ENCODE measurements at regions not wholly inside any gene's neighbourhood (a gene's known extent, or its start where the extent isn't known, plus 50 kb on each side); places are given as distances from the start of the nearest gene placed in this dataset.
A peak's percentile ranks its signal among the peaks of the same experiment; 100 is the strongest.

- WGBS, 3 donors = 75 to 79% (median 79%) methylated on average over 7 of the region's 7 CpGs
- H3K4me1 ChIP-seq (ENCODE audit: control insufficient read depth in 3 of 3, insufficient read depth in 2 of 3, low read depth in 1 of 3, low read length in 2 of 3) = no peaks in the 10 kb centered on the region
- H3K4me3 ChIP-seq (ENCODE audit: low read depth in 1 of 3, low read length in 3 of 3) = no peak overlapping the region
- H3K36me3 ChIP-seq (ENCODE audit: control insufficient read depth in 3 of 3, insufficient read depth in 2 of 3, low read depth in 1 of 3, low read length in 3 of 3) = no peaks in the 10 kb centered on the region
- H3K9me3 ChIP-seq (ENCODE audit: control insufficient read depth in 2 of 2, insufficient read depth in 1 of 2, low read depth in 1 of 2, low read length in 1 of 2) = no peaks in the 10 kb centered on the region
- H3K27me3 ChIP-seq (ENCODE audit: control insufficient read depth in 3 of 3, insufficient read depth in 3 of 3, low read length in 3 of 3) = no peaks in the 10 kb centered on the region
- H3K27ac ChIP-seq (ENCODE audit: low read depth in 1 of 3, low read length in 2 of 3) = no peak overlapping the region
- FAIRE-seq = no peak
- DNase-seq = no peak
Observed at GRCh38 chr18:44321868-44322590, 358.7 kb upstream of the SETBP1 start.

- Histone ChIP-seq H3K9me3 (ENCODE audit: control insufficient read depth in 2 of 2, insufficient read depth in 1 of 2, low read depth in 1 of 2, low read length in 1 of 2) (no peaks in the 10 kb centered on the region), H3K4me1 (ENCODE audit: control insufficient read depth in 3 of 3, insufficient read depth in 2 of 3, low read depth in 1 of 3, low read length in 2 of 3) (no peaks in the 10 kb centered on the region), H3K27ac (ENCODE audit: low read depth in 1 of 3, low read length in 2 of 3) (no peak overlapping the region), H3K36me3 (ENCODE audit: control insufficient read depth in 3 of 3, insufficient read depth in 2 of 3, low read depth in 1 of 3, low read length in 3 of 3) (no peaks in the 10 kb centered on the region), H3K4me3 (ENCODE audit: low read depth in 1 of 3, low read length in 3 of 3) (no peak overlapping the region), H3K27me3 (ENCODE audit: control insufficient read depth in 3 of 3, insufficient read depth in 3 of 3, low read length in 3 of 3) (no peaks in the 10 kb centered on the region)
- FAIRE-seq (no peak), DNase-seq (no peak)
Observed at GRCh38 chr18:44323125-44323524, 357.6 kb upstream of the SETBP1 start.

GRCh38 chr18:44324361-44324760, 356.3 kb upstream of the SETBP1 start:
- FAIRE-seq (no peak), DNase-seq (no peak)
- 36 to 54% (median 40%) methylated on average over 2 of the region's 2 CpGs for WGBS, 3 donors
- Histone ChIP-seq H3K4me3 (ENCODE audit: low read depth in 1 of 3, low read length in 3 of 3) (no peak overlapping the region), H3K27me3 (ENCODE audit: control insufficient read depth in 3 of 3, insufficient read depth in 3 of 3, low read length in 3 of 3) (no peaks in the 10 kb centered on the region), H3K27ac (ENCODE audit: low read depth in 1 of 3, low read length in 2 of 3) (no peak overlapping the region), H3K36me3 (ENCODE audit: control insufficient read depth in 3 of 3, insufficient read depth in 2 of 3, low read depth in 1 of 3, low read length in 3 of 3) (no peaks in the 10 kb centered on the region), H3K4me1 (ENCODE audit: control insufficient read depth in 3 of 3, insufficient read depth in 2 of 3, low read depth in 1 of 3, low read length in 2 of 3) (no peaks in the 10 kb centered on the region), H3K9me3 (ENCODE audit: control insufficient read depth in 2 of 2, insufficient read depth in 1 of 2, low read depth in 1 of 2, low read length in 1 of 2) (no peaks in the 10 kb centered on the region)

GRCh38 chr18:44325903-44326635, 354.6 kb upstream of the SETBP1 start:
- 34 to 45% (median 44%) methylated on average over 4 of the region's 4 CpGs for WGBS, 3 donors
- no peaks in the 10 kb centered on the region for H3K4me1 ChIP-seq (ENCODE audit: control insufficient read depth in 3 of 3, insufficient read depth in 2 of 3, low read depth in 1 of 3, low read length in 2 of 3)
- no peaks in the 10 kb centered on the region for H3K27me3 ChIP-seq (ENCODE audit: control insufficient read depth in 3 of 3, insufficient read depth in 3 of 3, low read length in 3 of 3)
- DNase-seq (peak; percentile 73 to 74), FAIRE-seq (no peak)
- H3K27ac ChIP-seq (ENCODE audit: low read depth in 1 of 3, low read length in 2 of 3) = no peak overlapping the region
- H3K4me3 ChIP-seq (ENCODE audit: low read depth in 1 of 3, low read length in 3 of 3) = no peak overlapping the region
- H3K9me3 ChIP-seq (ENCODE audit: control insufficient read depth in 2 of 2, insufficient read depth in 1 of 2, low read depth in 1 of 2, low read length in 1 of 2) = no peaks in the 10 kb centered on the region
- H3K36me3 ChIP-seq (ENCODE audit: control insufficient read depth in 3 of 3, insufficient read depth in 2 of 3, low read depth in 1 of 3, low read length in 3 of 3) = no peaks in the 10 kb centered on the region

- Histone ChIP-seq H3K9me3 (ENCODE audit: control insufficient read depth in 2 of 2, insufficient read depth in 1 of 2, low read depth in 1 of 2, low read length in 1 of 2) (no peaks in the 10 kb centered on the region), H3K36me3 (ENCODE audit: control insufficient read depth in 3 of 3, insufficient read depth in 2 of 3, low read depth in 1 of 3, low read length in 3 of 3) (no peaks in the 10 kb centered on the region), H3K27ac (ENCODE audit: low read depth in 1 of 3, low read length in 2 of 3) (no peak overlapping the region), H3K4me3 (ENCODE audit: low read depth in 1 of 3, low read length in 3 of 3) (no peak overlapping the region), H3K27me3 (ENCODE audit: control insufficient read depth in 3 of 3, insufficient read depth in 3 of 3, low read length in 3 of 3) (no peaks in the 10 kb centered on the region), H3K4me1 (ENCODE audit: control insufficient read depth in 3 of 3, insufficient read depth in 2 of 3, low read depth in 1 of 3, low read length in 2 of 3) (no peaks in the 10 kb centered on the region)
- 71 to 79% (median 77%) methylated on average over 6 of the region's 6 CpGs for WGBS, 3 donors
- FAIRE-seq (no peak), DNase-seq (no peak)
Observed at GRCh38 chr18:44331656-44332570, 348.8 kb upstream of the SETBP1 start.

GRCh38 chr18:44341759-44342158, 338.9 kb upstream of the SETBP1 start:
- DNase-seq (no peak), FAIRE-seq (no peak)
- WGBS, 3 donors = 85 to 100% (median 85%) methylated on average over 1 of the region's 1 CpG
- no peaks in the 10 kb centered on the region for H3K9me3 ChIP-seq (ENCODE audit: control insufficient read depth in 2 of 2, insufficient read depth in 1 of 2, low read depth in 1 of 2, low read length in 1 of 2)
- no peaks in the 10 kb centered on the region for H3K4me1 ChIP-seq (ENCODE audit: control insufficient read depth in 3 of 3, insufficient read depth in 2 of 3, low read depth in 1 of 3, low read length in 2 of 3)
- H3K36me3 ChIP-seq (ENCODE audit: control insufficient read depth in 3 of 3, insufficient read depth in 2 of 3, low read depth in 1 of 3, low read length in 3 of 3) = no peaks in the 10 kb centered on the region
- no peak overlapping the region for H3K4me3 ChIP-seq (ENCODE audit: low read depth in 1 of 3, low read length in 3 of 3)
- no peak overlapping the region for H3K27ac ChIP-seq (ENCODE audit: low read depth in 1 of 3, low read length in 2 of 3)
- no peaks in the 10 kb centered on the region for H3K27me3 ChIP-seq (ENCODE audit: control insufficient read depth in 3 of 3, insufficient read depth in 3 of 3, low read length in 3 of 3)

- WGBS, 3 donors = 65 to 77% (median 67%) methylated on average over 2 of the region's 2 CpGs
- H3K27ac ChIP-seq (ENCODE audit: low read depth in 1 of 3, low read length in 2 of 3) = no peak overlapping the region
- no peak for FAIRE-seq
- no peaks in the 10 kb centered on the region for H3K9me3 ChIP-seq (ENCODE audit: control insufficient read depth in 2 of 2, insufficient read depth in 1 of 2, low read depth in 1 of 2, low read length in 1 of 2)
- no peaks in the 10 kb centered on the region for H3K36me3 ChIP-seq (ENCODE audit: control insufficient read depth in 3 of 3, insufficient read depth in 2 of 3, low read depth in 1 of 3, low read length in 3 of 3)
- H3K27me3 ChIP-seq (ENCODE audit: control insufficient read depth in 3 of 3, insufficient read depth in 3 of 3, low read length in 3 of 3) = no peaks in the 10 kb centered on the region
- H3K4me3 ChIP-seq (ENCODE audit: low read depth in 1 of 3, low read length in 3 of 3) = no peak overlapping the region
- no peaks in the 10 kb centered on the region for H3K4me1 ChIP-seq (ENCODE audit: control insufficient read depth in 3 of 3, insufficient read depth in 2 of 3, low read depth in 1 of 3, low read length in 2 of 3)
- no peak for DNase-seq
Observed at GRCh38 chr18:44342162-44342561, 338.5 kb upstream of the SETBP1 start.

- FAIRE-seq (no peak), DNase-seq (no peak)
- H3K36me3 ChIP-seq (ENCODE audit: control insufficient read depth in 3 of 3, insufficient read depth in 2 of 3, low read depth in 1 of 3, low read length in 3 of 3) = no peaks in the 10 kb centered on the region
- no peaks in the 10 kb centered on the region for H3K4me1 ChIP-seq (ENCODE audit: control insufficient read depth in 3 of 3, insufficient read depth in 2 of 3, low read depth in 1 of 3, low read length in 2 of 3)
- no peaks in the 10 kb centered on the region for H3K9me3 ChIP-seq (ENCODE audit: control insufficient read depth in 2 of 2, insufficient read depth in 1 of 2, low read depth in 1 of 2, low read length in 1 of 2)
- H3K4me3 ChIP-seq (ENCODE audit: low read depth in 1 of 3, low read length in 3 of 3) = no peak overlapping the region
- 70 to 77% (median 77%) methylated on average over 2 of the region's 2 CpGs for WGBS, 3 donors
- no peaks in the 10 kb centered on the region for H3K27me3 ChIP-seq (ENCODE audit: control insufficient read depth in 3 of 3, insufficient read depth in 3 of 3, low read length in 3 of 3)
- no peak overlapping the region for H3K27ac ChIP-seq (ENCODE audit: low read depth in 1 of 3, low read length in 2 of 3)
Observed at GRCh38 chr18:44342946-44343345, 337.7 kb upstream of the SETBP1 start.
